ENCODE measurements at regions not wholly inside any gene's neighbourhood (a gene's known extent, or its start where the extent isn't known, plus 50 kb on each side); places are given as distances from the start of the nearest gene placed in this dataset.

DNA sequence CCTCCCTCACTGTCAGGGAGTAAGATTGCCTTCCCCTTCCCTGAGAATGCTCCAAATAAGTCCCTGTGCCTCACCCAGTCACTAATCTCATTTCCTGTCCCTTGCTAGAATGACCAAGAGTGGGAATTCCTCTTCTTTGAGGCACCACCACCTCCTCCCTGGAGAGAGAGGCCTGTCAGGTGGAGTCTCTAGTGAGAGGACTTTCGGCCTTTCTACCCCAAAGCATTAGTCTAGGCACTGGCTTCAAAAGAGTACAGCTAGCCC, 145.0 kb downstream of the PTPN20 start:
- TF ChIP-seq POLR2A (IDR thresholded peaks at IDR 0.05) = no peak
- TF ChIP-seq CTCF (IDR thresholded peaks at IDR 0.05 in 8 of 11, conservative IDR thresholded peaks at IDR 0.05 in 3 of 11) = no peak
- no peak for TF ChIP-seq POLR2AphosphoS5 (IDR thresholded peaks at IDR 0.05)

All from spleen (tissue), 7 donors.